Spleen (tissue), 11 donors: ENCODE measurements at regions not wholly inside any gene's neighbourhood (a gene's known extent, or its start where the extent isn't known, plus 50 kb on each side); places are given as distances from the start of the nearest gene placed in this dataset.

Experiments
- DNase-seq: peaks from one replicate; pipeline ENCODE4 v3.0.0-alpha.2; 2020
- H3K27ac ChIP-seq, 8 donors: fragments of 200-600 bp; sonication (generic) in 7 of 8; 1 replicate in 4 of 8; 2 replicates in 4 of 8; pipeline versions ENCODE4 v1.5.0 to v1.8.0; 2016 to 2021; ENCODE audit warnings: inconsistent platforms in 4 of 8, mild to moderate bottlenecking in 4 of 8, moderate library complexity in 1 of 8
- H3K27me3 ChIP-seq, 7 donors: fragments of 200-600 bp; sonication (generic) in 6 of 7; replicated peaks in 1 of 7; 1 replicate in 4 of 7; 2 replicates in 3 of 7; pipeline versions ENCODE4 v1.5.0 to v1.8.0; 2016 to 2021; ENCODE audit warnings: inconsistent platforms in 3 of 7, mild to moderate bottlenecking in 1 of 7
- H3K36me3 ChIP-seq, 6 donors: fragments of 200-600 bp; sonication (generic) in 5 of 6; 1 replicate in 4 of 6; 2 replicates in 2 of 6; pipeline versions ENCODE4 v1.5.0 to v1.8.0; 2016 to 2021; ENCODE audit warnings: inconsistent platforms in 2 of 6
- H3K4me1 ChIP-seq, 6 donors: fragments of 200-600 bp; sonication (generic) in 5 of 6; 1 replicate in 3 of 6; 2 replicates in 3 of 6; pipeline versions ENCODE4 v1.5.0 to v1.8.0; 2016 to 2021; ENCODE audit warnings: inconsistent platforms in 3 of 6
- H3K4me3 ChIP-seq, 8 donors: fragments of 200-600 bp; sonication (generic) in 7 of 8; 1 replicate in 4 of 8; 2 replicates in 4 of 8; pipeline versions ENCODE4 v1.5.0 to v1.8.0; 2016 to 2021; ENCODE audit warnings: inconsistent platforms in 4 of 8, mild to moderate bottlenecking in 4 of 8, moderate library complexity in 2 of 8
- H3K9me3 ChIP-seq, 8 donors: fragments of 200-600 bp; sonication (generic) in 7 of 8; 1 replicate in 4 of 8; 2 replicates in 4 of 8; pipeline versions ENCODE4 v1.5.0 to v1.8.0; 2016 to 2021; ENCODE audit warnings: inconsistent platforms in 4 of 8
- CTCF ChIP-seq, 11 experiments: fragments of 200-600 bp in 7 of 11; fragments of 450-650 bp in 4 of 11; sonication (generic) in 4 of 11; IDR thresholded peaks in 8 of 11; conservative IDR thresholded peaks in 3 of 11; 1 replicate in 7 of 11; 2 replicates in 4 of 11; pipeline versions ENCODE4 v1.4.0 to v1.8.0; 2016 to 2021; ENCODE audit warnings: antibody characterized with exemption in 11 of 11, inconsistent platforms in 4 of 11, mild to moderate bottlenecking in 1 of 11
- POLR2A ChIP-seq, 3 donors: fragments of 450-650 bp; IDR thresholded peaks; one replicate each; pipeline ENCODE4 v1.5.1; 2017; ENCODE audit warnings: antibody characterized with exemption in 3 of 3, mild to moderate bottlenecking in 1 of 3
- POLR2AphosphoS5 ChIP-seq, 3 donors: sonication (generic); formaldehyde crosslinking; IDR thresholded peaks; one replicate each; pipeline ENCODE4 v1.5.1; 2017; ENCODE audit warnings: antibody characterized with exemption in 3 of 3
- WGBS, 5 donors: extraction: QIAGEN DNeasy Blood & Tissue Kit in 3 of 5; methylation state at CpG; one replicate each; pipeline versions ENCODE4 v1.1.5 to v1.1.7; 2013 to 2018; 5-methylcytosine and 5-hydroxymethylcytosine counted together
- intact Hi-C: fragments of 100-400 bp; cut with DNase I; formaldehyde crosslinking; loops from one replicate; pipeline ENCODE4 v1.15.0; 2023; ENCODE audit warnings: low total_unique reads
- donor health status: healthy with polysubstance abuse.
- donor health status: DM: no; HTN: no; CAD: no; lungs with moderate emphysema.
- donor health status: DM: no; HTN: no; CAD: no.
- donor health status: Bipolar disorder and iron deficiency.
- donor health status: healthy.
- donor health status: DM: no; HTN: no; CAD: no.
- donor health status: DM: yes; HTN: yes; CAD: no.

GRCh38 chr2:12861344-12861930 lies 144.7 kb downstream of the TRIB2 start:
- H3K27me3 ChIP-seq = no peaks in the 10 kb centered on the region
- peaks cover 8 to 32% (median 25%) of the 10 kb centered on the region in 8 donors for H3K9me3 ChIP-seq
- H3K27ac ChIP-seq = peak overlapping the region; percentile 52 to 77 (median 63)
- no peak for TF ChIP-seq POLR2AphosphoS5 (IDR thresholded peaks at IDR 0.05)
- TF ChIP-seq CTCF (IDR thresholded peaks at IDR 0.05 in 8 of 11, conservative IDR thresholded peaks at IDR 0.05 in 3 of 11) = no peak
- TF ChIP-seq POLR2A (IDR thresholded peaks at IDR 0.05) = no peak
- DNase-seq = no peak
- intact Hi-C loops = no loop called here
- no peaks in the 10 kb centered on the region for H3K36me3 ChIP-seq
- H3K4me1 ChIP-seq = peaks cover 17 to 41% (median 35%) of the 10 kb centered on the region in 6 donors
- H3K4me3 ChIP-seq = no peak overlapping the region
- 28 to 53% (median 35%) methylated on average over 2 of the region's 2 CpGs for WGBS, 5 donors

GRCh38 chr2:12862541-12862940 lies 145.8 kb downstream of the TRIB2 start:
- Histone ChIP-seq H3K9me3 (peaks cover 8 to 32% (median 25%) of the 10 kb centered on the region in 8 donors), H3K4me1 (peaks cover 9 to 30% (median 24%) of the 10 kb centered on the region in 6 donors), H3K27me3 (no peaks in the 10 kb centered on the region), H3K4me3 (no peak overlapping the region), H3K36me3 (no peaks in the 10 kb centered on the region), H3K27ac (peak overlapping the region in 1 of 8 donors; percentile 60)
- intact Hi-C loops = no loop called here
- TF ChIP-seq CTCF (IDR thresholded peaks at IDR 0.05 in 8 of 11, conservative IDR thresholded peaks at IDR 0.05 in 3 of 11) (no peak), POLR2A (IDR thresholded peaks at IDR 0.05) (no peak), POLR2AphosphoS5 (IDR thresholded peaks at IDR 0.05) (no peak)
- DNase-seq = no peak

GRCh38 chr2:12863937-12864336 lies 147.2 kb downstream of the TRIB2 start:
- no peaks in the 10 kb centered on the region for H3K27me3 ChIP-seq
- intact Hi-C loops = no loop called here
- H3K4me3 ChIP-seq = no peak overlapping the region
- peaks cover 8 to 32% (median 25%) of the 10 kb centered on the region in 8 donors for H3K9me3 ChIP-seq
- 79 to 96% (median 90%) methylated on average over 2 of the region's 2 CpGs for WGBS, 5 donors
- H3K36me3 ChIP-seq = no peaks in the 10 kb centered on the region
- no peak overlapping the region for H3K27ac ChIP-seq
- TF ChIP-seq POLR2AphosphoS5 (IDR thresholded peaks at IDR 0.05) = no peak
- TF ChIP-seq POLR2A (IDR thresholded peaks at IDR 0.05) = no peak
- TF ChIP-seq CTCF (IDR thresholded peaks at IDR 0.05 in 8 of 11, conservative IDR thresholded peaks at IDR 0.05 in 3 of 11) = no peak
- DNase-seq = no peak
- H3K4me1 ChIP-seq = peaks cover 8 to 20% (median 15%) of the 10 kb centered on the region in 6 donors

- TF ChIP-seq POLR2AphosphoS5 (IDR thresholded peaks at IDR 0.05) (no peak), CTCF (IDR thresholded peaks at IDR 0.05 in 8 of 11, conservative IDR thresholded peaks at IDR 0.05 in 3 of 11) (no peak), POLR2A (IDR thresholded peaks at IDR 0.05) (no peak)
- DNase-seq = no peak
- H3K27me3 ChIP-seq = peaks cover 0 to 5% (median 0%) of the 10 kb centered on the region in 7 donors
- H3K4me1 ChIP-seq = no peaks in the 10 kb centered on the region
- no peak overlapping the region for H3K27ac ChIP-seq
- intact Hi-C loops = no loop called here
- no peaks in the 10 kb centered on the region for H3K36me3 ChIP-seq
- H3K9me3 ChIP-seq = peaks cover 8 to 30% (median 25%) of the 10 kb centered on the region in 8 donors
- H3K4me3 ChIP-seq = no peak overlapping the region
- 92 to 97% (median 94%) methylated on average over 5 of the region's 5 CpGs for WGBS, 5 donors
These were observed 151.0 kb downstream of the TRIB2 start for GRCh38 chr2:12867631-12868287.
